ENCODE measurements at regions not wholly inside any gene's neighbourhood (a gene's known extent, or its start where the extent isn't known, plus 50 kb on each side); places are given as distances from the start of the nearest gene placed in this dataset.

- DNase-seq = no peak
Measured at GRCh38 chr14:100399052-100399849, 76.1 kb downstream of the SLC25A47 start.

- DNase-seq = no peak
Measured at GRCh38 chr14:100400115-100400514, 77.0 kb downstream of the SLC25A47 start.

- no peak for DNase-seq
Measured at GRCh38 chr14:100401031-100401692, 78.0 kb downstream of the SLC25A47 start.

- no peak for DNase-seq
Measured at GRCh38 chr14:100401792-100402191, 78.7 kb downstream of the SLC25A47 start.

- no peak for DNase-seq
Measured at GRCh38 chr14:100402631-100403030, 79.5 kb downstream of the SLC25A47 start.

- DNase-seq = no peak
Measured at GRCh38 chr14:100403105-100403504, 80.0 kb downstream of the SLC25A47 start.

- DNase-seq = no peak
Measured at GRCh38 chr14:100403802-100404365, 80.7 kb downstream of the SLC25A47 start.

GRCh38 chr14:100404419-100404818, 81.3 kb downstream of the SLC25A47 start:
- no peak for DNase-seq

GRCh38 chr14:100405760-100406455, 82.8 kb downstream of the SLC25A47 start:
- DNase-seq = no peak

- DNase-seq = no peak
Measured at GRCh38 chr14:100406505-100407131, 83.5 kb downstream of the SLC25A47 start.

GRCh38 chr14:100407376-100408102, 84.4 kb downstream of the SLC25A47 start:
- no peak for DNase-seq

- DNase-seq = no peak
Measured at GRCh38 chr14:100408350-100409002, 85.3 kb downstream of the SLC25A47 start.

- DNase-seq = no peak
Measured at GRCh38 chr14:100409003-100409360, 85.8 kb downstream of the SLC25A47 start.

GRCh38 chr14:100409651-100410050, 86.5 kb downstream of the SLC25A47 start:
- no peak for DNase-seq

GRCh38 chr14:100410056-100410565, 87.0 kb downstream of the SLC25A47 start:
- no peak for DNase-seq

GRCh38 chr14:100413699-100414098, 90.6 kb downstream of the SLC25A47 start:
- no peak for DNase-seq

GRCh38 chr14:100415226-100415625, 92.1 kb downstream of the SLC25A47 start:
- DNase-seq = no peak

- no peak for DNase-seq
Measured at GRCh38 chr14:100416081-100416680, 93.0 kb downstream of the SLC25A47 start.

GRCh38 chr14:100416921-100417860, 94.1 kb downstream of the SLC25A47 start:
- no peak for DNase-seq

- DNase-seq = no peak
Measured at GRCh38 chr14:100419856-100420255, 96.7 kb downstream of the SLC25A47 start.
